WERI-Rb-1 (cell line): ENCODE measurements at regions not wholly inside any gene's neighbourhood (a gene's known extent, or its start where the extent isn't known, plus 50 kb on each side); places are given as distances from the start of the nearest gene placed in this dataset.

Source experiments
- DNase-seq: peaks from one replicate; pipeline ENCODE4 v3.0.0-alpha.2; 2020
- H3K27ac ChIP-seq: fragments of 250-450 bp; sonication (Bioruptor Pico); 2 replicates; pipeline ENCODE4 v1.5.1; 2020; ENCODE audit warnings: mild to moderate bottlenecking, moderate library complexity
- H3K27me3 ChIP-seq: fragments of 250-450 bp; sonication (Bioruptor Pico); 2 replicates; pipeline ENCODE4 v1.5.1; 2021; ENCODE audit warnings: mild to moderate bottlenecking, low read depth, moderate library complexity; ENCODE audit not compliant: insufficient read depth, severe bottlenecking
- H3K36me3 ChIP-seq: fragments of 250-450 bp; sonication (Bioruptor Pico); 2 replicates; pipeline ENCODE4 v1.5.1; 2020; ENCODE audit warnings: mild to moderate bottlenecking, moderate library complexity
- H3K4me3 ChIP-seq: 2 replicates; pipeline ENCODE4 v1.5.1; 2011; ENCODE audit warnings: low read depth, mild to moderate bottlenecking, control low read depth, low read length
- H3K9me3 ChIP-seq: fragments of 250-450 bp; sonication (Bioruptor Pico); 2 replicates; pipeline ENCODE4 v1.5.1; 2021; ENCODE audit warnings: mild to moderate bottlenecking, moderate library complexity; ENCODE audit not compliant: severe bottlenecking
- CTCF ChIP-seq: IDR thresholded peaks from 2 replicates; pipeline ENCODE4 v1.5.1; 2011; ENCODE audit warnings: low read depth, mild to moderate bottlenecking, control low read depth, inconsistent platforms, low read length

- Histone ChIP-seq H3K4me3 (no peak overlapping the region), H3K27me3 (no peaks in the 10 kb centered on the region), H3K36me3 (no peaks in the 10 kb centered on the region), H3K27ac (no peak overlapping the region), H3K9me3 (no peaks in the 10 kb centered on the region)
- DNase-seq, result no peak
- TF ChIP-seq CTCF, result no peak
These were observed 206.9 kb downstream of the ARL4C start for GRCh38 chr2:234289834-234290590.

GRCh38 chr2:234288974-234289455, 207.9 kb downstream of the ARL4C start:
- Histone ChIP-seq H3K36me3 (no peaks in the 10 kb centered on the region), H3K9me3 (no peaks in the 10 kb centered on the region), H3K4me3 (no peak overlapping the region), H3K27ac (no peak overlapping the region), H3K27me3 (no peaks in the 10 kb centered on the region)
- DNase-seq, result peak; percentile 72
- TF ChIP-seq CTCF, result peak; percentile 87

GRCh38 chr2:234287650-234288049, 209.2 kb downstream of the ARL4C start:
- H3K4me3 ChIP-seq, result no peak overlapping the region
- no peak overlapping the region for H3K27ac ChIP-seq
- H3K27me3 ChIP-seq, result no peaks in the 10 kb centered on the region
- no peak for DNase-seq
- H3K36me3 ChIP-seq, result no peaks in the 10 kb centered on the region
- no peak for TF ChIP-seq CTCF
- no peaks in the 10 kb centered on the region for H3K9me3 ChIP-seq

- Histone ChIP-seq H3K4me3 (no peak overlapping the region), H3K27ac (no peak overlapping the region), H3K36me3 (no peaks in the 10 kb centered on the region), H3K9me3 (no peaks in the 10 kb centered on the region), H3K27me3 (no peaks in the 10 kb centered on the region)
- no peak for TF ChIP-seq CTCF
- no peak for DNase-seq
These were observed 209.9 kb downstream of the ARL4C start for GRCh38 chr2:234286956-234287355.

- Histone ChIP-seq H3K27me3 (no peaks in the 10 kb centered on the region), H3K4me3 (no peak overlapping the region), H3K27ac (no peak overlapping the region), H3K9me3 (no peaks in the 10 kb centered on the region), H3K36me3 (no peaks in the 10 kb centered on the region)
- no peak for TF ChIP-seq CTCF
- DNase-seq, result no peak
These were observed 210.7 kb downstream of the ARL4C start for GRCh38 chr2:234286118-234286598.
